Ovary (tissue), 3 donors: ENCODE measurements at regions not wholly inside any gene's neighbourhood (a gene's known extent, or its start where the extent isn't known, plus 50 kb on each side); places are given as distances from the start of the nearest gene placed in this dataset.

Experiments used
- EP300 ChIP-seq: sonication (generic); formaldehyde crosslinking; IDR thresholded peaks from one replicate; pipeline ENCODE4 v1.6.1; 2017; ENCODE audit warnings: antibody characterized with exemption
- POLR2A ChIP-seq: fragments of 450-650 bp; IDR thresholded peaks from one replicate; pipeline ENCODE4 v1.6.1; 2017; ENCODE audit warnings: antibody characterized with exemption, mild to moderate bottlenecking, moderate library complexity
- TF ChIP-seq, protein P1 (sequence below), 3 donors: fragments of 450-650 bp in 2 of 3; fragments of 200-600 bp in 1 of 3; IDR thresholded peaks; one replicate each; pipeline versions ENCODE4 v1.5.1 to v1.8.0; 2016 to 2022; ENCODE audit warnings: antibody characterized with exemption in 3 of 3, mild to moderate bottlenecking in 1 of 3
- donor health status: DM: no; HTN: no; CAD: no.

DNA sequence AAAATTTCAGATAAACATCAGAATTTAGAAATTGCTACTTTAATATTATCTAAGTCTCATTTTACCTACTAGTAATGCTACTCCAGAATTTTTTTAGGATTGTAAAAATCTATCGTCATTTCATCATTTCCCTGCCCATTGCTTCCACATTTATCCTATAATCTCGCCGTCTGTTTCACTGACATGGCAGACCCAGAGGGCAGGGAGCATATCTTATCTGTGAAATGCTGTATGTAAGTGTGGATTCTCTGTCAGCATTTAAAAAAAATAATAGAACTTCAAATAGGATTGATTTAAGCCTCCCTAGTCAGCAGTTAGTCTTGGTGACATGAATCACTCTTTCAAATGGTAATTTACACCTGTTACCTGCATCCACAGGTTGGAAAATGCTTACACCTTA, 314.4 kb downstream of the PCDH7 start:
- TF ChIP-seq, protein P1, sequence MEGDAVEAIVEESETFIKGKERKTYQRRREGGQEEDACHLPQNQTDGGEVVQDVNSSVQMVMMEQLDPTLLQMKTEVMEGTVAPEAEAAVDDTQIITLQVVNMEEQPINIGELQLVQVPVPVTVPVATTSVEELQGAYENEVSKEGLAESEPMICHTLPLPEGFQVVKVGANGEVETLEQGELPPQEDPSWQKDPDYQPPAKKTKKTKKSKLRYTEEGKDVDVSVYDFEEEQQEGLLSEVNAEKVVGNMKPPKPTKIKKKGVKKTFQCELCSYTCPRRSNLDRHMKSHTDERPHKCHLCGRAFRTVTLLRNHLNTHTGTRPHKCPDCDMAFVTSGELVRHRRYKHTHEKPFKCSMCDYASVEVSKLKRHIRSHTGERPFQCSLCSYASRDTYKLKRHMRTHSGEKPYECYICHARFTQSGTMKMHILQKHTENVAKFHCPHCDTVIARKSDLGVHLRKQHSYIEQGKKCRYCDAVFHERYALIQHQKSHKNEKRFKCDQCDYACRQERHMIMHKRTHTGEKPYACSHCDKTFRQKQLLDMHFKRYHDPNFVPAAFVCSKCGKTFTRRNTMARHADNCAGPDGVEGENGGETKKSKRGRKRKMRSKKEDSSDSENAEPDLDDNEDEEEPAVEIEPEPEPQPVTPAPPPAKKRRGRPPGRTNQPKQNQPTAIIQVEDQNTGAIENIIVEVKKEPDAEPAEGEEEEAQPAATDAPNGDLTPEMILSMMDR (IDR thresholded peaks at IDR 0.05): no peak
- TF ChIP-seq POLR2A (no peak), EP300 (no peak)
